Fibroblast of lung (primary cell): ENCODE measurements at regions not wholly inside any gene's neighbourhood (a gene's known extent, or its start where the extent isn't known, plus 50 kb on each side); places are given as distances from the start of the nearest gene placed in this dataset.

Experiments used
- EZH2 ChIP-seq: IDR thresholded peaks from 2 replicates; pipeline ENCODE4 v1.5.1; 2012; ENCODE audit warnings: low read length, control low read depth, mild to moderate bottlenecking; ENCODE audit errors: missing control alignments
- TF ChIP-seq, protein P1 (sequence below), 2 donors: IDR thresholded peaks in 1 of 2; conservative IDR thresholded peaks in 1 of 2; 1 replicate in 1 of 2; 2 replicates in 1 of 2; pipeline ENCODE4 v1.5.1; 2011 to 2012; ENCODE audit warnings: low read length in 2 of 2, control low read depth in 1 of 2, inconsistent platforms in 1 of 2, low read depth in 1 of 2, mild to moderate bottlenecking in 1 of 2

DNA sequence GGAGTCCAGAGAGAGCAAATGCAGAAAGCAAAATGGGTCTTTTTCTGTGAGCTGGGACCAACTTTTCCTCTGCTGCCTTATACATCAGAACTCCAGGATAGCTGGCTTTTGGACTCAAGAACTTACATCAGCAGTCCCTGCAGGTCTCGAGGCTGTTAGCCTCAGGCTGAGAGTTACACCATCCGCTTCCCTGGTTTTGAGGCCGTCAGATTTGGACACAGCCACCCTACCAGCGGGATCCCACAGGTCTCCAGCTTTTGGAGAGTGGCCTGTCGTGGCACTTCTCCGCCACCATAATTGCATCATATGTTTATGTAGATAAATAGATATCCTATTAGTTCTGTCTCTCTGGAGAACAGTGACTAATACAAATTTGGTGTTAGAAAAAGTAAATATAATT is 64.2 kb downstream of the TRIL start:
- TF ChIP-seq, protein P1, sequence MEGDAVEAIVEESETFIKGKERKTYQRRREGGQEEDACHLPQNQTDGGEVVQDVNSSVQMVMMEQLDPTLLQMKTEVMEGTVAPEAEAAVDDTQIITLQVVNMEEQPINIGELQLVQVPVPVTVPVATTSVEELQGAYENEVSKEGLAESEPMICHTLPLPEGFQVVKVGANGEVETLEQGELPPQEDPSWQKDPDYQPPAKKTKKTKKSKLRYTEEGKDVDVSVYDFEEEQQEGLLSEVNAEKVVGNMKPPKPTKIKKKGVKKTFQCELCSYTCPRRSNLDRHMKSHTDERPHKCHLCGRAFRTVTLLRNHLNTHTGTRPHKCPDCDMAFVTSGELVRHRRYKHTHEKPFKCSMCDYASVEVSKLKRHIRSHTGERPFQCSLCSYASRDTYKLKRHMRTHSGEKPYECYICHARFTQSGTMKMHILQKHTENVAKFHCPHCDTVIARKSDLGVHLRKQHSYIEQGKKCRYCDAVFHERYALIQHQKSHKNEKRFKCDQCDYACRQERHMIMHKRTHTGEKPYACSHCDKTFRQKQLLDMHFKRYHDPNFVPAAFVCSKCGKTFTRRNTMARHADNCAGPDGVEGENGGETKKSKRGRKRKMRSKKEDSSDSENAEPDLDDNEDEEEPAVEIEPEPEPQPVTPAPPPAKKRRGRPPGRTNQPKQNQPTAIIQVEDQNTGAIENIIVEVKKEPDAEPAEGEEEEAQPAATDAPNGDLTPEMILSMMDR (conservative IDR thresholded peaks at IDR 0.05 in 1 of 2, IDR thresholded peaks at IDR 0.05 in 1 of 2; ENCODE audit: low read depth in 1 of 2, low read length in 2 of 2) = no peak
- no peak for TF ChIP-seq EZH2
